ENCODE measurements at regions not wholly inside any gene's neighbourhood (a gene's known extent, or its start where the extent isn't known, plus 50 kb on each side); places are given as distances from the start of the nearest gene placed in this dataset.

- no peak for TF ChIP-seq POLR2A (IDR thresholded peaks at IDR 0.05; ENCODE audit: borderline replicate concordance, extremely low read depth, insufficient read depth, insufficient read length)
- TF ChIP-seq RAD21 (IDR thresholded peaks at IDR 0.05; ENCODE audit: low read depth): no peak
- no peak for TF ChIP-seq ZFX (IDR thresholded peaks at IDR 0.05)
Observed at GRCh38 chr2:8550937-8551621, 130.8 kb upstream of the ID2 start (continued).

GRCh38 chr2:8551622-8552074 is 130.2 kb upstream of the ID2 start:
- TF ChIP-seq SRF (IDR thresholded peaks at IDR 0.05; ENCODE audit: low read depth) (no peak), ZNF274 (IDR thresholded peaks at IDR 0.05; ENCODE audit: low read depth, low read length) (no peak), YY1 (IDR thresholded peaks at IDR 0.05; ENCODE audit: extremely low read depth, insufficient replicate concordance, low read depth, low read length) (no peak), TCF7L2 (IDR thresholded peaks at IDR 0.05; ENCODE audit: borderline replicate concordance, extremely low read depth, insufficient read depth, insufficient read length) (no peak), ZBTB33 (IDR thresholded peaks at IDR 0.05; ENCODE audit: extremely low read depth, insufficient replicate concordance, low read length) (no peak), EGR1 (IDR thresholded peaks at IDR 0.05; ENCODE audit: low read depth) (no peak), REST (IDR thresholded peaks at IDR 0.05; ENCODE audit: low read depth) (no peak), POLR2A (IDR thresholded peaks at IDR 0.05; ENCODE audit: borderline replicate concordance, extremely low read depth, insufficient read depth, insufficient read length) (no peak), EZH2 (IDR thresholded peaks at IDR 0.05) (no peak), ATF3 (IDR thresholded peaks at IDR 0.05) (no peak), SP1 (IDR thresholded peaks at IDR 0.05; ENCODE audit: low read depth) (no peak), ELF1 (IDR thresholded peaks at IDR 0.05; ENCODE audit: borderline replicate concordance, low read depth) (no peak), MAX (IDR thresholded peaks at IDR 0.05) (no peak)
- H2AFZ ChIP-seq (ENCODE audit: low read depth, low read length, poor library complexity, severe bottlenecking): no peak overlapping the region
- H3K27ac ChIP-seq (ENCODE audit: low read depth, low read length): no peak overlapping the region
- no peak overlapping the region for H3K9ac ChIP-seq (ENCODE audit: low read length)
- ChIA-PET CTCF (no interaction called here), RAD21 (ENCODE audit: low non-redundant PET in 1 of 2, low total read pairs in 2 of 2, uncharacterized antibody in 2 of 2, unreplicated experiment in 2 of 2) (no interaction called here), POLR2A (no interaction called here)
- DNase-seq (ENCODE audit: low read depth, low spot score) (no peak), ATAC-seq (no peak)
- no peak overlapping the region for H3K4me3 ChIP-seq (replicated peaks in 1 of 2; ENCODE audit: low read depth in 1 of 2, low read length in 2 of 2)
- no peak overlapping the region for H3K4me2 ChIP-seq (ENCODE audit: low read length)
- H3K9me2 ChIP-seq (ENCODE audit: insufficient read depth): no peaks in the 10 kb centered on the region
- BruUV-seq (replicated peaks): no TSS peak
- no peaks in the 10 kb centered on the region for H3K36me3 ChIP-seq (ENCODE audit: control insufficient read depth in 1 of 2, insufficient read depth in 2 of 2, low read length in 2 of 2)
- no peaks in the 10 kb centered on the region for H3K9me3 ChIP-seq (ENCODE audit: control insufficient read depth in 1 of 2, insufficient read depth in 1 of 2, low read depth in 1 of 2, low read length in 2 of 2)
- H4K20me1 ChIP-seq (ENCODE audit: insufficient read depth): no peaks in the 10 kb centered on the region
- intact Hi-C loops (cut with micrococcal nuclease): no loop called here
- H3K27me3 ChIP-seq (ENCODE audit: insufficient read depth, low read length): no peaks in the 10 kb centered on the region
- no peaks in the 10 kb centered on the region for H3K4me1 ChIP-seq (ENCODE audit: control insufficient read depth in 1 of 2, insufficient read depth in 2 of 2, low read length in 2 of 2)
- H3K79me2 ChIP-seq (ENCODE audit: insufficient read depth, low read length): no peaks in the 10 kb centered on the region
